ENCODE measurements at regions not wholly inside any gene's neighbourhood (a gene's known extent, or its start where the extent isn't known, plus 50 kb on each side); places are given as distances from the start of the nearest gene placed in this dataset.

- Histone ChIP-seq H3K36me3 (ENCODE audit: insufficient read depth, low read length) (no peaks in the 10 kb centered on the region), H2AFZ (ENCODE audit: low read length) (no peak overlapping the region), H3K79me2 (ENCODE audit: insufficient read depth, low read length) (no peaks in the 10 kb centered on the region), H3F3A (ENCODE audit: low read depth) (no peaks in the 10 kb centered on the region), H3K9me3 (ENCODE audit: insufficient read depth, low read depth, low read length) (no peaks in the 10 kb centered on the region), H3K9ac (ENCODE audit: low read depth, low read length, poor library complexity, severe bottlenecking) (no peak overlapping the region), H3K9me2 (replicated peaks; ENCODE audit: low read depth, low read length) (no peaks in the 10 kb centered on the region), H3K4me3 (ENCODE audit: low read length, poor library complexity, severe bottlenecking) (no peak overlapping the region), H3K4me2 (ENCODE audit: low read depth, low read length, poor library complexity, severe bottlenecking) (no peak overlapping the region), H3K27me3 (ENCODE audit: insufficient read depth, low read length, poor library complexity, severe bottlenecking) (no peaks in the 10 kb centered on the region), H4K20me1 (ENCODE audit: insufficient read depth, low read length, poor library complexity, severe bottlenecking) (no peaks in the 10 kb centered on the region), H3K4me1 (ENCODE audit: insufficient read depth, low read length, poor library complexity, severe bottlenecking) (peaks cover 17% of the 10 kb centered on the region)
- TF ChIP-seq EZH2phosphoT487 (IDR thresholded peaks at IDR 0.05; ENCODE audit: borderline replicate concordance): no peak
- no peak for TF ChIP-seq CTCF (conservative IDR thresholded peaks at IDR 0.05; ENCODE audit: low read length)
Observed at GRCh38 chr4:113838460-113838859, 76.9 kb upstream of the CAMK2D start.

- Histone ChIP-seq H3K36me3 (ENCODE audit: insufficient read depth, low read length) (no peaks in the 10 kb centered on the region), H3F3A (ENCODE audit: low read depth) (no peaks in the 10 kb centered on the region; the same call in 1 of the 2 replicates), H4K20me1 (ENCODE audit: insufficient read depth, low read length, poor library complexity, severe bottlenecking) (no peaks in the 10 kb centered on the region), H3K9ac (ENCODE audit: low read depth, low read length, poor library complexity, severe bottlenecking) (no peak overlapping the region), H3K9me3 (ENCODE audit: insufficient read depth, low read depth, low read length) (no peaks in the 10 kb centered on the region), H3K9me2 (replicated peaks; ENCODE audit: low read depth, low read length) (no peaks in the 10 kb centered on the region), H3K4me1 (ENCODE audit: insufficient read depth, low read length, poor library complexity, severe bottlenecking) (peaks cover 27% of the 10 kb centered on the region), H3K4me3 (ENCODE audit: low read length, poor library complexity, severe bottlenecking) (no peak overlapping the region), H3K4me2 (ENCODE audit: low read depth, low read length, poor library complexity, severe bottlenecking) (no peak overlapping the region), H3K27me3 (ENCODE audit: insufficient read depth, low read length, poor library complexity, severe bottlenecking) (no peaks in the 10 kb centered on the region), H2AFZ (ENCODE audit: low read length) (peak overlapping the region; percentile 17; the same call in 1 of the 2 replicates), H3K79me2 (ENCODE audit: insufficient read depth, low read length) (no peaks in the 10 kb centered on the region)
- no peak for TF ChIP-seq EZH2phosphoT487 (IDR thresholded peaks at IDR 0.05; ENCODE audit: borderline replicate concordance)
- no peak for TF ChIP-seq CTCF (conservative IDR thresholded peaks at IDR 0.05; ENCODE audit: low read length)
Observed at GRCh38 chr4:113837397-113837796, 75.9 kb upstream of the CAMK2D start.

GRCh38 chr4:113835005-113835404, 73.5 kb upstream of the CAMK2D start:
- Histone ChIP-seq H2AFZ (ENCODE audit: low read length) (no peak overlapping the region), H3K36me3 (ENCODE audit: insufficient read depth, low read length) (no peaks in the 10 kb centered on the region), H3K9me2 (replicated peaks; ENCODE audit: low read depth, low read length) (no peaks in the 10 kb centered on the region), H3K79me2 (ENCODE audit: insufficient read depth, low read length) (no peaks in the 10 kb centered on the region), H3K9me3 (ENCODE audit: insufficient read depth, low read depth, low read length) (no peaks in the 10 kb centered on the region), H3F3A (ENCODE audit: low read depth) (no peaks in the 10 kb centered on the region; the same call in 1 of the 2 replicates), H3K27me3 (ENCODE audit: insufficient read depth, low read length, poor library complexity, severe bottlenecking) (no peaks in the 10 kb centered on the region), H3K9ac (ENCODE audit: low read depth, low read length, poor library complexity, severe bottlenecking) (no peak overlapping the region), H3K4me1 (ENCODE audit: insufficient read depth, low read length, poor library complexity, severe bottlenecking) (peaks cover 46% of the 10 kb centered on the region), H3K4me3 (ENCODE audit: low read length, poor library complexity, severe bottlenecking) (no peak overlapping the region), H3K4me2 (ENCODE audit: low read depth, low read length, poor library complexity, severe bottlenecking) (no peak overlapping the region), H4K20me1 (ENCODE audit: insufficient read depth, low read length, poor library complexity, severe bottlenecking) (no peaks in the 10 kb centered on the region)
- no peak for TF ChIP-seq EZH2phosphoT487 (IDR thresholded peaks at IDR 0.05; ENCODE audit: borderline replicate concordance)
- no peak for TF ChIP-seq CTCF (conservative IDR thresholded peaks at IDR 0.05; ENCODE audit: low read length)

Measured in Loucy (cell line).